ENCODE measurements at regions not wholly inside any gene's neighbourhood (a gene's known extent, or its start where the extent isn't known, plus 50 kb on each side); places are given as distances from the start of the nearest gene placed in this dataset.

DNA sequence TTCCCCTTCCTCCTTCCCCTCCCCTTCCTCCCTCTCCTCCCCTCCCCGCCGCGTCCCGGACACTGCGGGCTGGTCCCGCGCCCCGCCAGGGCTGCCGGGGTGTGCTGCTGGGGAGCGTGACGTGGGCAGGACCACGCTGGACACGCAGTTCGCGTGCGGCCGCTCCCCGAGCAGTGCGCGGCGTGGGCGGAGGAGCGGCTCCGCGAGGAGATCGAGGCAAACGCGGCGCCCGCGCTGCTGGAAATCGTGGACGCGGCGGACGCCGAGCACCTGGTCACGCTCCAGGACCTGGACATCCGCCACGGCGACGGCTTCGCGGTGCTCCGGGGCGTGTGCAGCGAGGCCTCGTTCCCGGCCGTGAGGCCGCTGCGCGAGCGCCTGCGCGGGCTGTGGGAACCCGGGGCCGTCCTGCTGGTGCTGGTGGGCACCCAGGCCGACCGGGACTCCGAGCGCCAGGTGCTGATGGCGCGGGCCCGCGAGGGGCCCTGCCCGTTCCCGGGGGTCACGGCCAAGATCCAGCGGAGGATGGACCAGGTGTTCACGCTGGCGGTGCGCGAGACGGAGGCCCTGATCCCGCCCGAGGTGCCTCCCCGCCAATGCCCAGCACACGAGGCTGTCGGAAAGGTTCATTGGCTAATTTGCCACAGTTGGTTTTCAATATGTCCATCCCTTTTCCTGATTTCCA, 84.3 kb downstream of the TNFAIP2 start:
- no peak for DNase-seq

DNA sequence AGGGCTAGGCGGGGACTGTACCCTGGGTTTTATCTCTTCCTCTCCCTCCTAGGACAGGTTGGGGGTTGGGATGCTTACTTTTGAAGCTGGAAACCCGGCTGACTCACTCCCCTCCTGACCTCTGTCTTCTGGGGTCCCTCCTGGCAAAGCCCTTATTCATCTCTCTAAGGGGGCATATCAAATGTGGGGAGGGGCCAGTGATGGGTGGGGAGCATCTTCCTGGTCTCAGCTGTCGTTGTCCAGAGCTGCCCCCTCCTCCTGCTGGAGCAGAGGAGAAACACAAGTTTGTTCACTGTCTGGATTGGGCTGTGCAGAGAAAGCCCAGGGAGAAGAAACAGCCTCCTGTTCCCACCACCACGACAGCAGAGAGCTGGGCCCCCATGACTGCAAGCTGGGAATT, 85.8 kb downstream of the TNFAIP2 start:
- no peak for DNase-seq

DNA sequence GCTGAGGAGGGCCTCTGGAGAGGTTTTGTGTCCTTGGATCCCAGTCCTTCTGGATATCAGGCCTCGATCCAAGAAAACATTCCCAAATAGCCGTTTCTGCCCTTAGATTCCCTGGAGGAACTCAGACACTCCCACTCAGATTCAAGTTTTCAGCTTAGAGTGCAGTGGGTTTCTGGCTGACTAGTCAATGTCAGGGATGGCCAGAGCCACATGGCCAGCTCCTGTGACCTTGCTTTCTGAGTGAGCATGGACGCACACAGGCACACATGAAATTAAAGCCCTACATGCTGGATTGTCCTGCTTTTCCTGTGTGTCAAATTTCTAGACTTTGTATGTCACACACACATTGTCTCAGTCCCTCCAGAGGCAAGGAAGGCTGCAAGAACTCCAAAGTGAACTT, 86.2 kb downstream of the TNFAIP2 start:
- no peak for DNase-seq

DNA sequence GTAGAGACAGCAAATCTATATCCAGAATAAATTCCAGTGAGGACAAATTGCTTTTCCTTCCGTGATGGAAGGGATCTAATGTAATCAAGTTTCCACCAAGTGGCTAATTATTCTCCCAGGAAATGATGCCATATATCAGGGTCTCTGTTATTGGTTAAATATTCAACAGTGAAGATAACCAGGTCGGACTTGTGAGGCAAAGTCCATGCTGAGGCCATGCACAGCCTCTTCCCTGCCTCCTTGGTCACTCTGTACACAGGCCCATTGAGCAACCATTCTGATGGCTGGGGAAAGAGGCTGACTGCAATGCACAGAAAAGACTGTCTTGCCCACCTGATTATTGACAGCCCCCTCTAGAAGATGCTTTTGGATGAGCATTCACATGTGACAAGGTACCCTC, 90.1 kb downstream of the TNFAIP2 start:
- no peak for DNase-seq

DNA sequence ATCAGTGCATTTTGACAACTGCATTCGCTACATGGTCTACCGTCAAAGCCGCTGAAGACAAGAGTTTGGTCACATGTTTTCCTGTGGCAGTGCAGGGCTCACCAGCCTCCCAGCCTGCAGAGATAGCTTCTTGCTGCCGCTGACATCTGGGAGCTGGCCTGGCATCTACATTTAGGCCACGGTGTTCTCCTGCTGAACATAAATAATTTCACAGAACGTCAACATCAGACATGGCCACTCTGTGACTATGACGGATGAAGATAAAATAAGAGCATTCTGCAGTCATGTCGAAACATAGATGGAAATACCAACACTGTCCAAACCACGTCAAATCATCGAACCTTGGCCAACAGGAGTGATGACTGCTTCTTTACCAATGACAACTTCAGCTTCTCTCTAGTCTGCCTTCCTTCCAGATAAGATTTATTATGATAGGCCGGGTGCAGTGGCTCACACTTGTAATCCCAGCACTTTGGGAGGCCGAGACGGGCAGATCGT, 91.2 kb downstream of the TNFAIP2 start:
- no peak for DNase-seq

DNA sequence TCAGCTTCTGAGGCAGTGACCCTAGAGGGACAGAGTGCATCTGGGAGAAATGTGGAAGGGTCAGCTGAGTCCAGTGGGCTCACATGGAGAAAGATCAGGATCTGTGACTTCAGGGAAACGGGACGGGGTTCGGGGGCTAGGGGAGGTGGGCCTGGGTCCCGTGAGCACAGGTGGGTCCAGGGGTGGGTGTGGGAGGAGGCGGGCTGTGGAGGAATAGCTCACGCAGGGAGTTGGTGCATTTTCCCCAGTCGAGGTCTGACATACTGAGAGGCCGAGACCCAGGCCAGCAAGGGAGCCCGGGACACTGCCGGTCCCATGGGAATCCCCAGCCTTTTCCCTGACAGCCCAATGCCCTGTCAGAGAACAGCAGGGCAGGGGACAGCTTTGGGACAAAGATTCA, 93.1 kb downstream of the TNFAIP2 start:
- DNase-seq: no peak

DNA sequence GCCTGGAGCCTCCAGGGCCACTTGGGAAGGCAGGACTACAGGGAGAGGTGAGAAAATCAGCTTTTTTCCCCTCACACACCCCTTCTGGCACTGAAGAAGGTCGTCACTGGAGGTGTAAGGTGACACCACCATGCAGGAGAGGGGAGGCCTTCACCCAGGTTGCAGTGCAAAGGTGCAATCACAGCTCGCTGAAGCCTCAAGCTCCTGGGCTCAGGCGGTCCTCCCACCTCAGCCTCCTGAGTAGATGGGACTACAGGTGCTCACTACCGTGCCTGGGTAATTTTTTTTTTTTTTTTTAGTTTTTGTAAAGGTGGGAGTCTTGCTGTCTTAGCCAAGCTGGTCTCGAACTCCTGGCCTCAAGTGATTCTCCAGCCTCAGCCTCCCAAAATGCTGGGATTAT, 93.6 kb downstream of the TNFAIP2 start:
- no peak for DNase-seq

DNA sequence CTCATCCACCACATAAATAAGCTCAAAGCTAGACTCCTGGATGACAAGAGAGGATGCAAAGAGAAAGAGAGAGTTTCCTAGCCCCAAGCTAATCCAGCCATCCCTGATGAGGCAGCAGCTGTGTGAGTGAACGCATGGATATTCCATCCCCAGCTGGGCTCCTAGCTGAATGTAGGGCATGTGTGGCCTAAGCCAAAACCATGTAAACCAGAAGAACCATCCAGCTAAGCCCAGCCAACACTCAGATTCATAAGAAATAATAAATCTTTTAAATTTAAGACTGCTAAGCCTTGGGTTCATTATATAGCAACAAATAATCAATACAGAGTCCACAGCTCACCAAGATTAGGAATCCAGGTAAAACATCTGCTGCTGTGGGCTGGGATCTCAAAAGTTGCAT, 94.3 kb downstream of the TNFAIP2 start:
- no peak for DNase-seq

DNA sequence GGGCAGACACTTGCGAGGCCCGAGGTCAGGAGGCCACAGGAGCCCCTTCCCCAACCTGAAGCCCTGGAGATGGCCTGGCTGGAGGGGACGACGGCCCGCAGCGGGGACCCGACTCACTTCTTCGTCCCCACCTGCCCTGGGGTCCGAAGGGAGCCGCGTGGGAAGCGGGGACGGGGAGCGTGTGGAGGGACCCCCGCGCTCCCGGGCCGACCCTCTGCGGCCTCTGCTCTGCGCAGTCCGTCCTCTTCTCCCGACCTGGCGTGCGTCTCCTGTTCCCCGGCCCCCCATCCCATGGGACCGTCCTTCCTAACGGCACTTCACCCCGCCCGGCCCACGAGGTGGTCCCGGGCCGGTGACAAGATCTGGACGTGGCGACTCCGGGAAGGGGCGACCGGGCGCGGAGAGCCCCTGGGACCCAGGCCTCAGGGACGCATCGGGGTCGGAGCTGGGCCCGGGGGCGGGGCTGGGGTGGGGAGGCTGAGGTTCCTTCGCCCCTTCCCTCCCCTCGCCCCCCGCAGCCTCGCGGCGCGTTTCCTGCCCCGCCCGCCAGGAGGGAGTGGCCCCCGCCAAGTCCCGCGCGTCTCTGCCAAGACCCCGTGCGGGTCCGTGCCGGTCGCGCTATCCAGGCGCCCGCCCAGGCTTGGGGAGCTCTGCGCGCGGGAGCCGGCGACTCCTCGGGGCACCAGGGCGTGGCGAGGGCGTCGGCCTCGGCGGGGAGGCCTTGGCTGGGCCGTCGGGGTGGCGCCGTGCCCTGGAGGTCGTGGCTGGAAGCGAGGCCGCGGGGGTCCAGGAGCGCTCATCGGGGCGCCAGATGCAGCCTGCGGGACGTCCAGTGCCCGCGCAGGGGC, 97.1 kb downstream of the TNFAIP2 start:
- DNase-seq: no peak

DNA sequence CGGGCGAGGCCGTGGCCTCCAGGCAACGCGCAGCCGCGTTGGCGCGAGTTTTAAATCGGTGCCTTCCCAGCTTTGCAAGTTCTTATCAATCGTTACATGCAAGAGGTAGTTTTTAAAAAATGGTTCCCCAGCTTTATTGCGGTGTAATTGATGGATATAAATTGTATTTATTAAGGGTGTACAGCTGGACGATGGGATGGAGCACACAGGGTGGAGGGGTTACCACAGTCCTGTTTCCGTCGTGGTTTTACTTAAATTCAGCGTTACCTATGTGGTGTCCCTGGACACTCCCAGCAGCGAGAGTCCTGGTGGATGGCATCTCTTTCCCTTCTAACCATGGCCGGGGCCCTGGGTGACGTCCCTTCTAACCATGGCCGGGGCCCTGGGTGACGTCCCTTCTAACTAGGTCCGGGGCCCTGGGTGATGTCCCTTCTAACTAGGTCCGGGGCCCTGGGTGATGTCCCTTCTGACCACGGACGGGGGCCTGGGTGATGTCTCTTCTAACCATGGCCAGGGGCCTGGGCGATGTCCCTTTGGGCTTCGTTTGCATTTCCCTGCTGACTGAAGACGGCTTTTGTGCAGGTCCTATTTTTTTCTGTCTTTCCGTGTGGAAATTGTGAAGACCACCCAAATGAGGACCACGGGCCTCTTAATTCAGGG, 97.9 kb downstream of the TNFAIP2 start:
- no peak for DNase-seq

DNA sequence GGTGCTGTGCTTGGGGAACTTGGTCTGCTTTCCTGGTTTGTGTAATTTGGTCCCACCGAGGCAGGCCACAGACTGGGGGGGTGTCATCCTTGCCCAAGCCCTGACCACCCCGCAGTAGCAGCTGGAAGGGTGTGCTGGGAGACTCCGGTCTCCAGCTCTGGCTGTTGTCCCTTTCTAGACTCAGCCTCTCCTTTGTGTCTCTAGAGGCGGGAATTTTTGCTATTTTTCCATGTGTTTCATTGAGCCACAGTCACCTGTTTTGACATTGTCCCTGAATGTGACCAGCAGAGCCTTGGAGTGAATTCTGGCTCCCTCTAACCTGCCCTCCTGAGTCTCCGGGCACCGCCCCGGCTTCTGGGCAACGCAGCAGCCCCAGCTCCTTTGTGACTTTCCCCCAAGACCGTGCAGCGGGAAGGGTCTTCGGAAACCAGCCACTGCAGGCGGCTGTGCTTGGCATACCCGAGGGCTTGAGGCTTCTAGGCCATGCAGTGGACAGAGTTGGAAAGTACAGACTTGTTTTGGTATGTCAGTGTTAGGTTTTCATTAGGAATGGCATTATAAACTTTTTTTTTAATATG, 98.6 kb downstream of the TNFAIP2 start:
- DNase-seq: no peak

DNA sequence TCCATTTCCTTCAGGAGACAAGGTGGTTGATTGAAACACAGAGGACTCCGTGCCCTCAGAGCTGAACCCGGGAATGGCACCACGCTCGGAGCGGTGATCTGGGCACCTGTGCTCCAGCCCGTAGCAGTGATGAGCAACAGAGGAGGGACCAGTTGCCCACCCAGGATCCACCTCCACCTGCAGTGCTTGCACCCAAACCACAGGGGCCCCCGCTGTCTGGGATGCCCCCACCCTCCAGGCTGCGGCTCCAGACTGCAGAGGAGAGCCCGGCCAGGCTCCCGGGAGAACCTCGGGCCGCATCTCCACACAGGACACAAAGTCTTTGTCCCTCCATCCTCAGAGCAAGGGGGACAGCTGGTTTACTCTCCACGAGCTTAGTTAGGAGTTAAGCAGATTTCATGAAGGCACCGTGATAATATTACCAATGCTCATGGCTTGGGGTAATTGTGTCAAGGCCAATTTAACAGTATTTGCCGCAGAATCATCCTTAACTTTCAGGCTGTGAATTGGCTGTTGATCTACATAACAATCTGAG, 100.6 kb downstream of the TNFAIP2 start:
- DNase-seq: no peak

DNA sequence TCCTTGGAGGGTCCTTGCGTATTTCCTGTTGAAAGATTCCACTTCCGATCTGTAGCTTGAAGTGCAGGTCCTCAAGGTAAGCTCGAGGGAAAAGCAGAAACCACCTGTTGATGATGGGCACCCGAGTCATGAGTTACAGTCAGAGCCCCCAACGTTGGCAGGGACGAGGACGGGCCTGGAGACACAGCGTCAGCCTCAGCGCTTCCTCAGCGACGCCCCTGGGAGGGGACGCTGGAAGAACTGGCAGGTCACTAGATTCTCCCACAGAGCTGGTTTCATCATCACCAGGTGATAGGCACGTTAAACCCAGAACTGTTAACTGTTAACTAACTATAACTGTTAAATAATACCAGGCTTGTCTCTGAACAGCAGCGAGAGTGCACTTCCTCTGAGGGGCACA, 101.8 kb downstream of the TNFAIP2 start:
- no peak for DNase-seq

DNA sequence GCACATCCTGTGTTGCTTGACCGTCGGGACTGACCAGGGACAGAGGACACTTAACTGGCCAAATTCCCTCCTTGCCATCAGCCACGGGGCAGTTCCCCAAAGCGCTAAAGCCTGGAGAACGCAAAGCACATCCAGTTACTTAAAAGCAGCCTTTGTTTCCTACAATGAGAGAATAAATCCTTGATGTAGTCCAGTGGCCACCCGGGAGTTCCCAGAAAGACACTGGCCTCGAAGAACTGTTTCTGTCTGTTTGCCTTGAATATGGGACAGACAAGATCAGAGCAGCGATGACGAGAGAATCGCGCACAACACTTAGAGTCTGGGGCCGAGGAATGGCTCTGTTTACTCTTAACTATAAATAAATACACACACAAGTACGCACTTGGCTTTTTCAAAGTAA, 102.2 kb downstream of the TNFAIP2 start:
- no peak for DNase-seq

DNA sequence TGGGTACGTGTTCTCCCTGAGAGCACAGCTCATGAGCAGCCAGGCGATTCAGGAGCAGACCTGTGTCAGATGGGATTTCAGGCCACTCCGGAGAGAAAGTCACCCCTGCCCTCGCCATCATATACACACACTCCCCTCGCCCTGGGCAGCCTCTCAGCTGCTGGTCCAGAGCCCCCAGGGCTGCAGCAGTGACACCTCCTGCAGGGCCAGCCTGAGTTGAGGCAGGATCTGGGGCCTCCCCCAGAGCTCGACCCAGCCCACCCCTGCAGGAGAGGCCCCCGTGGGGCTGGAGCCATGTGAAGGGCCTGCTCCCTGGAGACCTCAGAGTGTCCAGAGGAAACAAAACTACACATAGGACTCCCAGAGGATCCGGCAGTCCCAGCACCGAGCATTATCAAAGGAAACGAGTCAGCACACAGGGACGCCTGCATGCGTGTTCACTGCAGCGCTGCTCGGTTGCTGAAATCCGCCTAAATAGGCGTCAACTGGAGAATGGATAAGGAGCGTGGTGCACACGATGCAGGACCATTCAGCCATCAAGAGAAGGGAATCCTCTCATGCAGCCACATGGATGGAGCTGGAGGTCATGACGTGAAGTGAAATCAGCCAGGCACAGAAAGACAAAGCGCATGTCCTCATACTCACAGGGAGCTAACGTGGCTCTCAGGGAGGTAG, 104.0 kb downstream of the TNFAIP2 start:
- no peak for DNase-seq

DNA sequence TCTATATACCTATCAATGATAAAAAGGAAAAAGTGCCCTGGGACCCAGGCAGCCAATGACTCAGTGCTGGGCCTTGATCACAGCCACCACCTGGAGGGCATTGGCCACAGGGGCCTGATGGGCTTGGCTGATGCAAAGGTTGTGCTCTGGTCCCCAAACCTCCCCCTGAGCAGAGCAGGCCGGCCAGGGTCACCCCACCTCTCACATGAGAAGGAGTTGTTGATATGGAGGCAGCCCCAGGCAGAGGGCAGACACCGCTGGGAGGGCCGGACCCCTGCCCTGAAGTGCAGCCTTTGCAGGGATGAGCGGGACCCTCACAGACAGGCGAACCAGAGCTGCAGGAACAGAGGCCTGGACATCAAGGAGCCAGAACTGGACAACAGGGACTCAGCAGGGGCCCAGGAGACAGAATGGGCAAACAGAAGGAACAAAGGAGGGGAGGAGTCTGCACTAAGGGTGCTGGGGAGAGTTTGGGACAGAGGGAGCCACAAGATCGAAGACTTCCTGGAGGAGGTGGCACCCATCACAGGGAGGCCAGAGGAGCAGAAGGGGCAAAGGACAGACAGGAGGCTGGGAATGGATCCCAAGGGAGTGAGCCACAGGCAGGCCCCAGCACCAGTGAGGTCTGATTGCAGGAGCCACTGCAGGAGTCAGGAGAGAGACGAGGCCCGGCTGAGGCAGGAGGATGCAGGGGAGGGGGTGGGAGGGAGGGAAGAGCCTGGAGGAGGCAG, 105.0 kb downstream of the TNFAIP2 start:
- DNase-seq: no peak

DNA sequence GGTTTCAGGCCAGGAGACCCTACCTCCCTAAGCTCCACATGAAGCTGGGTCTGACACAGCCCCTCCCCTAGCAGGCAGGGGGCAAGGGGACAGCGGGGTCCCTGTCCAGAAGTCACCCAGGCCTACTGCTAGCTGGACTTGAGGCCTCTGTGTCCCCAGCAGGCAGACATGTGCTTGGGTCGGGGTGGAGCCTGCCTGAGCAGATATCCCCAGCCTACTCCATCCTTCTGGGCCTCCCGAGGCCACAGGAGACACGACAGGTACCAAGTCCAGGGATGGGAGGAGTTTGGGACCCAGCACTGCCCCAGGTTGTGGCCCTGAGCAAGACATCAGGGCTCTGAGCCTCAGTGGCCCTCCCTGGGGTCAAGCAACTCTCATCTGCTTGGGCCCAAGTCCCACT, 105.2 kb upstream of the EIF5 start:
- no peak for DNase-seq

DNA sequence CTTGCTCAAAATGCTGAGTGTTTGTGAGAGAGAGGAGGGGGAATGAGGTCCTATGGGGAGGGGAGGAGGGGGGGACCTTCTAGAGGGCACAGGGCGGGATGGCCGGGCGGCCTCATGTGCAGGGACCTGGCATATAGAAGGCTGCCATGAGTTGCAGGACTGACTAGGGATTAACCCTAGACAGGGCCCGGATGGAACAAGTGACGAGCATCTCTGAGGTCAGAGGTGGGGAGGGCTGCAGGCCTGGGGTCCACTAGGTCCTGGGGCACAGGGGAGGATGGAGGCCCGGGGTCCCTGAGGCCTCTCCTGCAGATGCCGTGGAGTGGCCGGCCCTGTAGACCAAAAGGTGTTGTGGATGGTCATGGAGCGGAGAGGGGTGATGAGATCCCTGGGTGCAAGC, 104.0 kb upstream of the EIF5 start:
- DNase-seq: no peak

DNA sequence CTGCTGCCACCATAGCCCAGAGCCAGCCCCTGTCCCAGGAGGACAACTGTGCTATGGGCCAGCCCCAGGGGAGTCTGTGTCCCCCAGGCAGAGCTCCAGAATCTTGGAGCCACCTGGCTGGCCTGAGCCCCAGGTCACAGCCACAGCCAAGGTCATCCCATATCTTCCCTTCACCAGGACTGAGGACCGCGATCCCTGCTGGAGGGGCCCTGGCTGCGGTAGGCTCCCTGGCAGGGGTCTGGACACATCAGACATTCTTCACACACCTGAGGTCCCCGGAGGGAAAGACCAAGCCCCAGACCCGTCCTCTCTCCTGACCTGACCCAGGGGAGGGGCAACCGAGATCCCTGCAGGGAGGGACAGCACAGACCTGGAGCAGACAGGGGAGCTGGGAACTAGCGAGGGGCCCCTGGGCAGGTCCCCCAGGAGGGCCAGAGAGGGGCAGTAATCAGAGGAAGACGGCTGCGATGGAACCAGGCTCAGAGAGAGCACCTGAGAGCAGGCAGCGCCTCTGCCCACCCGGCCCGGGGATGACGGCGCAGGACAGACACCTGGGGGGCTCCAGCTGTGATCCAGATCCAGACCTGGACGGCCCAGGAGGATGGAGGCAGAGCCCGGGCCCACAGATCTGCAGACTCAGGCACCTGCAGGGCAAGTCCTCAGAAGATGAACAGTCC, 103.2 kb upstream of the EIF5 start:
- no peak for DNase-seq

DNA sequence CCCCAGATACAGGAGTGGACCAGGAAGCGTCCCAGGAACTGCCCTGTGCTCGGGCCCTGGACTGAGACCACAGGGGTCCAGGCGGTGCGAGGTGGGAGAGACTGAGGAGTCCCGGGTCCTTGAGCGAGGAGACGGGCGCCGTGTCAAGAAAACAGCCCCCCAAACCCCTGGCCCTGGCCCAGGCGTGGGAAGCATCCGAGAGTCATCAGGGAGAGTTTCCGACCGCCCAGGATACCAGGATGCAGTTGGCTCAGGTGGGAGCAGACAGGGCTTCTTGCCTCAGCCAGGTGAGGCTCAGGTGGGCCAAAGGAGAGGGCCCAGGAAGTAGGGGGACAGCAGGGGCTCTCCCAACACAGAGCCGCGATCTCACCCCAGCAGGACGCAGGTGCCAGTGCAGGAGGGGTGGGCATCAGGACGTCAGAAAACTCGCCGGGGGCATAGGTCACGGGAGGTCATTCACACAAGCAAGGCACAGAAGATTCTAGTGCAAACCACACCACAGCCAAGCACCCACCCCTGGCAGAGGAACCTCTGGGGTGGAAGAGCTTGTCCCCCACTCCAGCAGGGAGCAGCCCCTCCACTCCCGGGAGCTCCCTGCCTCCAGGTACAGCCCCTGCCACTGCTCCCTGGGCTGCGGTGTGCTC, 102.5 kb upstream of the EIF5 start:
- DNase-seq: no peak

Measured in stimulated activated CD4-positive, alpha-beta T cell treated with anti-CD3 and anti-CD28 coated beads, Interleukin-4, amount 100 ng/mL, for 1 hour (primary cell).